SK-N-SH (cell line): ENCODE measurements at regions not wholly inside any gene's neighbourhood (a gene's known extent, or its start where the extent isn't known, plus 50 kb on each side); places are given as distances from the start of the nearest gene placed in this dataset.
A peak's percentile ranks its signal among the peaks of the same experiment; 100 is the strongest.

Experiments
- CTCF ChIA-PET: fragments of 300-600, 350-600 bp; formaldehyde crosslinking; extraction: SDS; loops from one replicate; lab custom pipeline; 2021; lab: Yijun Ruan, JAX
- POLR2A ChIA-PET: fragments of 350-600 bp; sonication (Branson Sonifier 250); formaldehyde crosslinking; extraction: SDS; loops from one replicate; lab custom pipeline; 2020; ENCODE audit warnings: antibody characterized with exemption, inconsistent platforms; lab: Yijun Ruan, JAX
- DNase-seq: peaks from one replicate; pipeline ENCODE4 v3.0.0; 2012
- H2AFZ ChIP-seq: fragments of 200-600 bp; sonication (generic); 2 replicates; pipeline ENCODE4 v1.8.1; 2016; ENCODE audit warnings: antibody characterized with exemption, mild to moderate bottlenecking, low read depth
- H3F3A ChIP-seq: fragments of 200-600 bp; sonication (generic); replicated peaks from 2 replicates; pipeline ENCODE3; 2016; ENCODE audit warnings: antibody characterized with exemption, mild to moderate bottlenecking; ENCODE audit not compliant: insufficient read depth
- H3K27ac ChIP-seq, 2 experiments: fragments of 200-500 bp in 1 of 2; fragments of 200-600 bp in 1 of 2; sonication (Bioruptor generic) in 1 of 2; sonication (generic), shearing (Covaris generic) in 1 of 2; 2 replicates each; pipeline versions ENCODE4 v1.5.1 to v1.6.1; 2014 to 2016; ENCODE audit warnings: low read depth in 2 of 2, inconsistent platforms in 1 of 2, low read length in 1 of 2, mild to moderate bottlenecking in 1 of 2, mixed read lengths in 1 of 2
- H3K27me3 ChIP-seq: fragments of 200-600 bp; sonication (generic), shearing (Covaris generic); 2 replicates; pipeline ENCODE4 v1.6.1; 2016; ENCODE audit warnings: mixed run types; ENCODE audit not compliant: insufficient read depth
- H3K36me3 ChIP-seq, 2 experiments: fragments of 200-500 bp in 1 of 2; fragments of 200-600 bp in 1 of 2; sonication (Bioruptor generic) in 1 of 2; sonication (generic) in 1 of 2; replicated peaks in 1 of 2; 2 replicates each; pipeline versions ENCODE3 to v1.5.1; 2014 to 2016; ENCODE audit warnings: low read length in 1 of 2, mild to moderate bottlenecking in 1 of 2; ENCODE audit not compliant: insufficient read depth in 2 of 2, control insufficient read depth in 1 of 2
- H3K4me1 ChIP-seq, 2 experiments: fragments of 200-500 bp in 1 of 2; fragments of 200-600 bp in 1 of 2; sonication (Bioruptor generic) in 1 of 2; sonication (generic), shearing (Covaris generic) in 1 of 2; 2 replicates each; pipeline versions ENCODE4 v1.5.1 to v1.6.1; 2014 to 2016; ENCODE audit warnings: low read depth in 1 of 2, low read length in 1 of 2, mixed run types in 1 of 2; ENCODE audit not compliant: insufficient read depth in 2 of 2, control insufficient read depth in 1 of 2
- H3K4me2 ChIP-seq: fragments of 200-600 bp; sonication (generic), shearing (Covaris generic); 2 replicates; pipeline ENCODE4 v1.6.1; 2017; ENCODE audit warnings: mixed run types
- H3K4me3 ChIP-seq, 2 experiments: fragments of 200-500 bp in 1 of 2; fragments of 200-600 bp in 1 of 2; sonication (Bioruptor generic) in 1 of 2; sonication (generic), shearing (Covaris generic) in 1 of 2; 2 replicates each; pipeline versions ENCODE4 v1.5.1 to v1.8.1; 2014 to 2016; ENCODE audit warnings: low read depth in 2 of 2, inconsistent platforms in 1 of 2, low read length in 1 of 2, mild to moderate bottlenecking in 1 of 2, mixed read lengths in 1 of 2, moderate library complexity in 1 of 2
- H3K79me2 ChIP-seq: fragments of 200-600 bp; sonication (generic); 2 replicates; pipeline ENCODE4 v1.8.1; 2017; ENCODE audit warnings: mild to moderate bottlenecking; ENCODE audit not compliant: insufficient read depth
- H3K9ac ChIP-seq: fragments of 200-600 bp; sonication (generic); 2 replicates; pipeline ENCODE4 v1.6.1; 2017; ENCODE audit warnings: mixed run types
- H3K9me2 ChIP-seq: fragments of 200-600 bp; sonication (generic); 2 replicates; pipeline ENCODE4 v1.6.1; 2017; ENCODE audit warnings: mixed run types
- H3K9me3 ChIP-seq: fragments of 200-600 bp; sonication (generic); 2 replicates; pipeline ENCODE4 v1.6.1; 2017; ENCODE audit warnings: mixed run types, mild to moderate bottlenecking, moderate library complexity
- H4K20me1 ChIP-seq: fragments of 200-600 bp; sonication (generic); 2 replicates; pipeline ENCODE4 v1.6.1; 2017; ENCODE audit warnings: mild to moderate bottlenecking, mixed run types; ENCODE audit not compliant: insufficient read depth
- EP300 ChIP-seq, 2 experiments: IDR thresholded peaks; 2 replicates each; pipeline versions ENCODE4 v1.4.0 to v1.6.1; 2012; ENCODE audit warnings: borderline replicate concordance in 1 of 2, low read depth in 1 of 2, low read length in 1 of 2
- EZH2phosphoT487 ChIP-seq: fragments of 200-600 bp; sonication (generic); IDR thresholded peaks from 2 replicates; pipeline ENCODE4 v1.6.1; 2017; ENCODE audit warnings: low read depth, mixed run types, mild to moderate bottlenecking, antibody characterized with exemption, moderate library complexity, borderline replicate concordance
- FOXJ3 ChIP-seq: sonication (generic); formaldehyde crosslinking; IDR thresholded peaks from 2 replicates; pipeline ENCODE4 v1.5.1; 2020; ENCODE audit warnings: mild to moderate bottlenecking, missing genetic modification reagents
- GABPA ChIP-seq: IDR thresholded peaks from 2 replicates; pipeline ENCODE4 v1.4.0; 2012; ENCODE audit warnings: low read depth, mild to moderate bottlenecking
- JUND ChIP-seq: IDR thresholded peaks from 2 replicates; pipeline ENCODE4 v1.4.0; 2012
- RCOR1 ChIP-seq: fragments of 150-350 bp; IDR thresholded peaks from 2 replicates; pipeline ENCODE4 v1.6.1; 2017; ENCODE audit warnings: antibody characterized with exemption, low read length
- RFX5 ChIP-seq: IDR thresholded peaks from 2 replicates; pipeline ENCODE4 v1.6.1; 2012; ENCODE audit warnings: mild to moderate bottlenecking, improper control_type of control experiment, low read length
- RXRA ChIP-seq: IDR thresholded peaks from 2 replicates; pipeline ENCODE4 v1.4.0; 2012; ENCODE audit warnings: low read depth, mild to moderate bottlenecking, borderline replicate concordance
- SIN3A ChIP-seq: IDR thresholded peaks from 2 replicates; pipeline ENCODE4 v1.6.1; 2012; ENCODE audit warnings: low read depth, mild to moderate bottlenecking, low read length, moderate library complexity, borderline replicate concordance
- TAF1 ChIP-seq: IDR thresholded peaks from 2 replicates; pipeline ENCODE4 v1.6.1; 2012; ENCODE audit warnings: low read depth, mild to moderate bottlenecking, low read length, moderate library complexity, borderline replicate concordance
- TCF12 ChIP-seq: IDR thresholded peaks from 2 replicates; pipeline ENCODE4 v1.4.0; 2012
- USF2 ChIP-seq: fragments of 150-350 bp; IDR thresholded peaks from 2 replicates; pipeline ENCODE4 v1.6.1; 2017; ENCODE audit warnings: antibody characterized with exemption, low read length, low read depth, borderline replicate concordance
- YY1 ChIP-seq: IDR thresholded peaks from 2 replicates; pipeline ENCODE4 v1.4.0; 2012; ENCODE audit warnings: low read depth, mild to moderate bottlenecking
- WGBS: methylation state at CpG from one replicate; pipeline ENCODE4 v1.1.6; 2017; ENCODE audit warnings: low lambda C conversion rate; 5-methylcytosine and 5-hydroxymethylcytosine counted together
- TF ChIP-seq, protein P1 (sequence below): IDR thresholded peaks from 2 replicates; pipeline ENCODE4; 2012
- TF ChIP-seq, protein P2 (sequence below): IDR thresholded peaks from 2 replicates; pipeline ENCODE4 v1.4.0; 2012; ENCODE audit warnings: low read depth
- TF ChIP-seq, protein P3 (sequence below): IDR thresholded peaks from 2 replicates; pipeline ENCODE4 v1.6.1; 2012; ENCODE audit warnings: mild to moderate bottlenecking, low read depth, low read length, moderate library complexity
- TF ChIP-seq, protein P4 (sequence below): IDR thresholded peaks from 2 replicates; pipeline ENCODE4 v1.4.0; 2012; ENCODE audit warnings: low read depth, borderline replicate concordance
- TF ChIP-seq, protein P5 (sequence below): fragments of 150-350 bp; IDR thresholded peaks from 2 replicates; pipeline ENCODE4 v1.6.1; 2016; ENCODE audit warnings: mild to moderate bottlenecking, low read depth, low read length

GRCh38 chr10:4399556-4399955, 426.5 kb upstream of the AKR1E2 start:
- CTCF ChIA-PET: no interaction called here
- Histone ChIP-seq H3K79me2 (no peaks in the 10 kb centered on the region), H2AFZ (peak overlapping the region; percentile 16; the same call in 1 of the 2 replicates)
- TF ChIP-seq RCOR1: no peak
- TF ChIP-seq, protein P1, sequence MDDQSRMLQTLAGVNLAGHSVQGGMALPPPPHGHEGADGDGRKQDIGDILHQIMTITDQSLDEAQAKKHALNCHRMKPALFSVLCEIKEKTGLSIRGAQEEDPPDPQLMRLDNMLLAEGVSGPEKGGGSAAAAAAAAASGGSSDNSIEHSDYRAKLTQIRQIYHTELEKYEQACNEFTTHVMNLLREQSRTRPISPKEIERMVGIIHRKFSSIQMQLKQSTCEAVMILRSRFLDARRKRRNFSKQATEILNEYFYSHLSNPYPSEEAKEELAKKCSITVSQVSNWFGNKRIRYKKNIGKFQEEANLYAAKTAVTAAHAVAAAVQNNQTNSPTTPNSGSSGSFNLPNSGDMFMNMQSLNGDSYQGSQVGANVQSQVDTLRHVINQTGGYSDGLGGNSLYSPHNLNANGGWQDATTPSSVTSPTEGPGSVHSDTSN: no peak
- TF ChIP-seq, all 33 proteins: peak for 0
- H3K9ac ChIP-seq: no peak overlapping the region
- no peaks in the 10 kb centered on the region for H3K36me3 ChIP-seq
- no peaks in the 10 kb centered on the region for H3K9me2 ChIP-seq
- no peak overlapping the region for H3K4me2 ChIP-seq
- 81% methylated on average over 3 of the region's 3 CpGs for WGBS
- DNase-seq: no peak
- POLR2A ChIA-PET: no interaction called here
- no peaks in the 10 kb centered on the region; a peak in 1 of 4 replicates for H3K4me1 ChIP-seq
- H3K27me3 ChIP-seq: no peaks in the 10 kb centered on the region
- no peak overlapping the region; a peak in 1 of 4 replicates for H3K27ac ChIP-seq
- H3K9me3 ChIP-seq: no peaks in the 10 kb centered on the region
- no peak overlapping the region for H3K4me3 ChIP-seq
- H3F3A ChIP-seq: no peaks in the 10 kb centered on the region
- no peaks in the 10 kb centered on the region for H4K20me1 ChIP-seq

GRCh38 chr10:4398602-4399001, 427.4 kb upstream of the AKR1E2 start:
- H3K4me2 ChIP-seq: no peak overlapping the region
- DNase-seq: no peak
- H3K4me3 ChIP-seq: no peak overlapping the region
- no peaks in the 10 kb centered on the region for H3K9me3 ChIP-seq
- no peaks in the 10 kb centered on the region for H3K36me3 ChIP-seq
- no peak overlapping the region for H2AFZ ChIP-seq
- no peaks in the 10 kb centered on the region for H3K27me3 ChIP-seq
- no peaks in the 10 kb centered on the region; a peak in 1 of 4 replicates for H3K4me1 ChIP-seq
- H3K27ac ChIP-seq: no peak overlapping the region
- 69% methylated on average over 3 of the region's 3 CpGs for whole genome bisulfite sequencing
- H3K79me2 ChIP-seq: no peaks in the 10 kb centered on the region
- H3K9me2 ChIP-seq: no peaks in the 10 kb centered on the region
- no peak overlapping the region for H3K9ac ChIP-seq
- H4K20me1 ChIP-seq: no peaks in the 10 kb centered on the region
- CTCF ChIA-PET: no interaction called here
- H3F3A ChIP-seq: no peaks in the 10 kb centered on the region
- POLR2A ChIA-PET: no interaction called here
- no peak for TF ChIP-seq FOXJ3
- TF ChIP-seq, protein P2, sequence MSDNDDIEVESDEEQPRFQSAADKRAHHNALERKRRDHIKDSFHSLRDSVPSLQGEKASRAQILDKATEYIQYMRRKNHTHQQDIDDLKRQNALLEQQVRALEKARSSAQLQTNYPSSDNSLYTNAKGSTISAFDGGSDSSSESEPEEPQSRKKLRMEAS: no peak
- TF ChIP-seq EP300 (IDR thresholded peaks at IDR 0.05; ENCODE audit: borderline replicate concordance in 1 of 2, low read depth in 1 of 2, low read length in 1 of 2): no peak
- no peak for TF ChIP-seq SIN3A
- no peak for TF ChIP-seq RXRA
- no peak for TF ChIP-seq USF2
- TF ChIP-seq TAF1: no peak
- TF ChIP-seq, protein P3, sequence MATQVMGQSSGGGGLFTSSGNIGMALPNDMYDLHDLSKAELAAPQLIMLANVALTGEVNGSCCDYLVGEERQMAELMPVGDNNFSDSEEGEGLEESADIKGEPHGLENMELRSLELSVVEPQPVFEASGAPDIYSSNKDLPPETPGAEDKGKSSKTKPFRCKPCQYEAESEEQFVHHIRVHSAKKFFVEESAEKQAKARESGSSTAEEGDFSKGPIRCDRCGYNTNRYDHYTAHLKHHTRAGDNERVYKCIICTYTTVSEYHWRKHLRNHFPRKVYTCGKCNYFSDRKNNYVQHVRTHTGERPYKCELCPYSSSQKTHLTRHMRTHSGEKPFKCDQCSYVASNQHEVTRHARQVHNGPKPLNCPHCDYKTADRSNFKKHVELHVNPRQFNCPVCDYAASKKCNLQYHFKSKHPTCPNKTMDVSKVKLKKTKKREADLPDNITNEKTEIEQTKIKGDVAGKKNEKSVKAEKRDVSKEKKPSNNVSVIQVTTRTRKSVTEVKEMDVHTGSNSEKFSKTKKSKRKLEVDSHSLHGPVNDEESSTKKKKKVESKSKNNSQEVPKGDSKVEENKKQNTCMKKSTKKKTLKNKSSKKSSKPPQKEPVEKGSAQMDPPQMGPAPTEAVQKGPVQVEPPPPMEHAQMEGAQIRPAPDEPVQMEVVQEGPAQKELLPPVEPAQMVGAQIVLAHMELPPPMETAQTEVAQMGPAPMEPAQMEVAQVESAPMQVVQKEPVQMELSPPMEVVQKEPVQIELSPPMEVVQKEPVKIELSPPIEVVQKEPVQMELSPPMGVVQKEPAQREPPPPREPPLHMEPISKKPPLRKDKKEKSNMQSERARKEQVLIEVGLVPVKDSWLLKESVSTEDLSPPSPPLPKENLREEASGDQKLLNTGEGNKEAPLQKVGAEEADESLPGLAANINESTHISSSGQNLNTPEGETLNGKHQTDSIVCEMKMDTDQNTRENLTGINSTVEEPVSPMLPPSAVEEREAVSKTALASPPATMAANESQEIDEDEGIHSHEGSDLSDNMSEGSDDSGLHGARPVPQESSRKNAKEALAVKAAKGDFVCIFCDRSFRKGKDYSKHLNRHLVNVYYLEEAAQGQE: no peak
- TF ChIP-seq YY1: no peak
- TF ChIP-seq EZH2phosphoT487: no peak
- no peak for TF ChIP-seq GABPA
- TF ChIP-seq, protein P4, sequence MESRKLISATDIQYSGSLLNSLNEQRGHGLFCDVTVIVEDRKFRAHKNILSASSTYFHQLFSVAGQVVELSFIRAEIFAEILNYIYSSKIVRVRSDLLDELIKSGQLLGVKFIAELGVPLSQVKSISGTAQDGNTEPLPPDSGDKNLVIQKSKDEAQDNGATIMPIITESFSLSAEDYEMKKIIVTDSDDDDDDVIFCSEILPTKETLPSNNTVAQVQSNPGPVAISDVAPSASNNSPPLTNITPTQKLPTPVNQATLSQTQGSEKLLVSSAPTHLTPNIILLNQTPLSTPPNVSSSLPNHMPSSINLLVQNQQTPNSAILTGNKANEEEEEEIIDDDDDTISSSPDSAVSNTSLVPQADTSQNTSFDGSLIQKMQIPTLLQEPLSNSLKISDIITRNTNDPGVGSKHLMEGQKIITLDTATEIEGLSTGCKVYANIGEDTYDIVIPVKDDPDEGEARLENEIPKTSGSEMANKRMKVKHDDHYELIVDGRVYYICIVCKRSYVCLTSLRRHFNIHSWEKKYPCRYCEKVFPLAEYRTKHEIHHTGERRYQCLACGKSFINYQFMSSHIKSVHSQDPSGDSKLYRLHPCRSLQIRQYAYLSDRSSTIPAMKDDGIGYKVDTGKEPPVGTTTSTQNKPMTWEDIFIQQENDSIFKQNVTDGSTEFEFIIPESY: no peak
- no peak for TF ChIP-seq RFX5
- no peak for TF ChIP-seq JUND
- TF ChIP-seq TCF12: no peak
- TF ChIP-seq, protein P5, sequence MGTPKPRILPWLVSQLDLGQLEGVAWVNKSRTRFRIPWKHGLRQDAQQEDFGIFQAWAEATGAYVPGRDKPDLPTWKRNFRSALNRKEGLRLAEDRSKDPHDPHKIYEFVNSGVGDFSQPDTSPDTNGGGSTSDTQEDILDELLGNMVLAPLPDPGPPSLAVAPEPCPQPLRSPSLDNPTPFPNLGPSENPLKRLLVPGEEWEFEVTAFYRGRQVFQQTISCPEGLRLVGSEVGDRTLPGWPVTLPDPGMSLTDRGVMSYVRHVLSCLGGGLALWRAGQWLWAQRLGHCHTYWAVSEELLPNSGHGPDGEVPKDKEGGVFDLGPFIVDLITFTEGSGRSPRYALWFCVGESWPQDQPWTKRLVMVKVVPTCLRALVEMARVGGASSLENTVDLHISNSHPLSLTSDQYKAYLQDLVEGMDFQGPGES: no peak
